ENCODE measurements at regions not wholly inside any gene's neighbourhood (a gene's known extent, or its start where the extent isn't known, plus 50 kb on each side); places are given as distances from the start of the nearest gene placed in this dataset.

DNA sequence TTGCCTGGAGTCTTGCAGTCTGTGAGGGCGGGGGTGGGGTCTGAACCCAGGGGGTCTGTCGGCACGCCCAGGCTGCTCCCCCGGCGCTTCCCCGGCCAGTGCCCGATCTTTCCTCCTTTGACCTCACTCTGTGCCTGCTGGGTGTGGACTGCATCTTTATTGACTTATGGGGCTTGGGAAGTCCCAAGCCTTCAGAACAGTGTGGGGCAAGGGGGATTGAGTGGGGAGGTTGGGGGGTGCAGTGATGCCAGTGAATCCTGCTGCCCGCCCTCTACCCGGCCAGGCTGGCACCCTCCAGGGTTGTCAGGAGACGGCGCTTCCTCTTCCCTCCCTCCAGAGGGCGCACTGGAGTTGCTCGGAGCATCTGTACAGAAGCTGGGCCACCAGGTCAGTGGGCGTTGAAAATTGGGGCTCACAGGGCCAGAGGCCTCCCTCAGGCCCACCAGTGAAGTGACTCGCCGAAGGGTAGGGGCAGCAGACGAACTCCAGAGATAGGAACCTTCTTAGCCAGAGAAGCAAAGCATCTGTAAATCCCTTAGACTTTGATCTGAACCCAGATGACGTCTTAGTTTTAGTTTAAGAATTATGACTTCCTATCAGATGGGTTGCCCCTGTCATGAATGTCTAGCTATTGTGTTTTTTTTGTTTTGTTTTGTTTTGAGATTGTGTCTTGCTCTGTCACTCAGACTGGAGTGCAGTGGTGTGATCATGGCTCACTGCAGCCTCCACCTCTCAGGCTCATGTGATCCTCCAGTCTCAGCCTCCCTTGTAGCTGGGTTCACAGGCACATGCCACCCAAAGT, 184.8 kb upstream of the CIBAR2 start:
- dilution Hi-C loops (cut with MboI; ENCODE audit: extremely low pct_ligation_motif_present, low sequenced_read_pairs), result no loop called here
- peaks cover 4% of the 10 kb centered on the region for H4K20me1 ChIP-seq (ENCODE audit: control insufficient read depth, extremely low read depth, insufficient read depth, low read length)
- H3K9ac ChIP-seq (ENCODE audit: control insufficient read depth, extremely low read depth, insufficient read depth, low read length), result no peak overlapping the region
- H3K36me3 ChIP-seq (ENCODE audit: control insufficient read depth in 2 of 2, extremely low read depth in 1 of 2, insufficient read depth in 2 of 2, low read length in 2 of 2), result no peaks in the 10 kb centered on the region
- no peak overlapping the region for H3K27ac ChIP-seq (ENCODE audit: control insufficient read depth, insufficient read depth, low read length)
- TF ChIP-seq, protein P1, sequence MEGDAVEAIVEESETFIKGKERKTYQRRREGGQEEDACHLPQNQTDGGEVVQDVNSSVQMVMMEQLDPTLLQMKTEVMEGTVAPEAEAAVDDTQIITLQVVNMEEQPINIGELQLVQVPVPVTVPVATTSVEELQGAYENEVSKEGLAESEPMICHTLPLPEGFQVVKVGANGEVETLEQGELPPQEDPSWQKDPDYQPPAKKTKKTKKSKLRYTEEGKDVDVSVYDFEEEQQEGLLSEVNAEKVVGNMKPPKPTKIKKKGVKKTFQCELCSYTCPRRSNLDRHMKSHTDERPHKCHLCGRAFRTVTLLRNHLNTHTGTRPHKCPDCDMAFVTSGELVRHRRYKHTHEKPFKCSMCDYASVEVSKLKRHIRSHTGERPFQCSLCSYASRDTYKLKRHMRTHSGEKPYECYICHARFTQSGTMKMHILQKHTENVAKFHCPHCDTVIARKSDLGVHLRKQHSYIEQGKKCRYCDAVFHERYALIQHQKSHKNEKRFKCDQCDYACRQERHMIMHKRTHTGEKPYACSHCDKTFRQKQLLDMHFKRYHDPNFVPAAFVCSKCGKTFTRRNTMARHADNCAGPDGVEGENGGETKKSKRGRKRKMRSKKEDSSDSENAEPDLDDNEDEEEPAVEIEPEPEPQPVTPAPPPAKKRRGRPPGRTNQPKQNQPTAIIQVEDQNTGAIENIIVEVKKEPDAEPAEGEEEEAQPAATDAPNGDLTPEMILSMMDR (optimal IDR thresholded peaks at IDR 0.05 in 1 of 3, IDR thresholded peaks at IDR 0.05 in 1 of 3, conservative IDR thresholded peaks at IDR 0.05 in 1 of 3; ENCODE audit: extremely low read depth in 1 of 3, insufficient read depth in 2 of 3, low read length in 3 of 3), result peak; percentile 68 to 92 (median 87)
- no peak for TF ChIP-seq EZH2 (IDR thresholded peaks at IDR 0.05; ENCODE audit: low read length)
- H3K4me1 ChIP-seq (ENCODE audit: control insufficient read depth, extremely low read depth, insufficient read depth, low read length), result no peaks in the 10 kb centered on the region
- no peak for FAIRE-seq
- DNase-seq (ENCODE audit: low read depth, low spot score), result no peak
- no peaks in the 10 kb centered on the region for H3K9me1 ChIP-seq (ENCODE audit: control insufficient read depth, extremely low read depth, insufficient read depth, low read length)
- no peaks in the 10 kb centered on the region for H3K27me3 ChIP-seq (ENCODE audit: control insufficient read depth, extremely low read depth, insufficient read depth, low read length)
- no peaks in the 10 kb centered on the region for H3K9me3 ChIP-seq (ENCODE audit: control insufficient read depth, low read depth, low read length)
- no peaks in the 10 kb centered on the region for H3K79me2 ChIP-seq (ENCODE audit: control insufficient read depth, insufficient read depth, low read length)
- no peak overlapping the region for H3K4me2 ChIP-seq (ENCODE audit: control insufficient read depth, extremely low read depth, insufficient read depth, low read depth, low read length)
- no peak overlapping the region for H2AFZ ChIP-seq (ENCODE audit: control insufficient read depth, low read length)
- no peak overlapping the region for H3K4me3 ChIP-seq (ENCODE audit: control insufficient read depth in 2 of 3, extremely low read depth in 1 of 3, insufficient read depth in 2 of 3, low read depth in 1 of 3, low read length in 3 of 3)

DNA sequence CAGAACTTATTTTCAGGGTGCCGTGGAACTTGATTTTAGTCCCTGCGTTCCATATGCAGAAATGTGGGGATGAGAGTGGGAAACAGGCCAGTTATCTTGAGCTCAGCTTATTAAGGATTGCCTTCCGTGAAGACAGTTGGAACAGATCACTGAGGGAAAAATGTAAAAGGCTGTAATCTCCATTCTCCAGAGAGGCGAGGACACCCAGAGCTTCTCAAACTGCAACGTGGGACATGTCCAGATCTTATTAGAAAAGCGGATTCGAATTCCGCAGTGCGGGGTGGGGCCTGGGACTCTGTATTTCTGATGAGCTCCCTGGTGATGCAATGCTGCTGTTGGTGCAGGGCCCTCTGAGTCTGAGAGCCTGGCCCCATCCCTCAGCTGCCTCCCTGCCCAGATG, 185.6 kb upstream of the CIBAR2 start:
- Histone ChIP-seq H3K4me3 (ENCODE audit: control insufficient read depth in 2 of 3, extremely low read depth in 1 of 3, insufficient read depth in 2 of 3, low read depth in 1 of 3, low read length in 3 of 3) (no peak overlapping the region), H3K4me1 (ENCODE audit: control insufficient read depth, extremely low read depth, insufficient read depth, low read length) (no peaks in the 10 kb centered on the region), H3K9me3 (ENCODE audit: control insufficient read depth, low read depth, low read length) (no peaks in the 10 kb centered on the region), H3K4me2 (ENCODE audit: control insufficient read depth, extremely low read depth, insufficient read depth, low read depth, low read length) (no peak overlapping the region), H2AFZ (ENCODE audit: control insufficient read depth, low read length) (no peak overlapping the region), H3K27me3 (ENCODE audit: control insufficient read depth, extremely low read depth, insufficient read depth, low read length) (no peaks in the 10 kb centered on the region), H3K36me3 (ENCODE audit: control insufficient read depth in 2 of 2, extremely low read depth in 1 of 2, insufficient read depth in 2 of 2, low read length in 2 of 2) (no peaks in the 10 kb centered on the region), H3K9ac (ENCODE audit: control insufficient read depth, extremely low read depth, insufficient read depth, low read length) (no peak overlapping the region), H3K27ac (ENCODE audit: control insufficient read depth, insufficient read depth, low read length) (no peak overlapping the region), H3K9me1 (ENCODE audit: control insufficient read depth, extremely low read depth, insufficient read depth, low read length) (no peaks in the 10 kb centered on the region), H4K20me1 (ENCODE audit: control insufficient read depth, extremely low read depth, insufficient read depth, low read length) (peaks cover 4% of the 10 kb centered on the region), H3K79me2 (ENCODE audit: control insufficient read depth, insufficient read depth, low read length) (no peaks in the 10 kb centered on the region)
- TF ChIP-seq, protein P1 (optimal IDR thresholded peaks at IDR 0.05 in 1 of 3, IDR thresholded peaks at IDR 0.05 in 1 of 3, conservative IDR thresholded peaks at IDR 0.05 in 1 of 3; ENCODE audit: extremely low read depth in 1 of 3, insufficient read depth in 2 of 3, low read length in 3 of 3), result no peak
- TF ChIP-seq EZH2 (IDR thresholded peaks at IDR 0.05; ENCODE audit: low read length), result no peak
- dilution Hi-C loops (cut with MboI; ENCODE audit: extremely low pct_ligation_motif_present, low sequenced_read_pairs), result no loop called here
- no peak for DNase-seq (ENCODE audit: low read depth, low spot score)
- FAIRE-seq, result no peak
